ENCODE measurements at regions not wholly inside any gene's neighbourhood (a gene's known extent, or its start where the extent isn't known, plus 50 kb on each side); places are given as distances from the start of the nearest gene placed in this dataset.

DNA sequence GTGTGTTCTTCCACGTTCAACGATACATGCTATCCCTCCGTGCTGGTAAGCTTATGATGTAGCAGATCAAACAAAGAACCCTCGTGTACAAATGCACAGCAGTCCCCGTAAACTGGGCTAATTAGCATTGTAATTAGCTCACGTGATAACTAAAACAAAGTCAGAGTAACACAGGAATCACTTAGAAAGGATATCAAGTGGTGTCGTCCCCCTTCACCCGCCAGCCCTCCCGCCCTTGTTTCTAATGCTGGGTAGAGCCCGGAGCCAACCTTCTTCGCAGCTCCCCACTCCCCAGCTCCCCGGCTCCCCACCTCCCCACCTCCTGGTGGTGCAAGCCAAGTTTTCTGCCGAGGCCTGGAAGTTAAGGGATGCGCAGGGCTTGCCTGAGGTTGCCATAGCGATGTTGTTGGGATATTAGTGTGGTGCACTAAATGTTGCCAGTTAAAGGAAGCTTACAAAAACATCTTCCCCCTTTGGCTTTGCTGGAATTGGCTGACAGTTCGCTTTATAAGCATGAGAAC, 357.9 kb upstream of the CCNH start:
- Histone ChIP-seq H3K9me3 (no peaks in the 10 kb centered on the region), H3K4me3 (no peak overlapping the region), H3K27ac (no peak overlapping the region), H3K4me1 (no peaks in the 10 kb centered on the region), H3K36me3 (no peaks in the 10 kb centered on the region), H3K27me3 (peaks cover 0 to 19% of the 10 kb centered on the region in 2 donors)
- no peak for TF ChIP-seq POLR2A (IDR thresholded peaks at IDR 0.05)
- no peak for DNase-seq (ENCODE audit: low spot score in 2 of 2)
- WGBS, 2 donors, result 28 to 39% methylated on average over 16 of the region's 16 CpGs

DNA sequence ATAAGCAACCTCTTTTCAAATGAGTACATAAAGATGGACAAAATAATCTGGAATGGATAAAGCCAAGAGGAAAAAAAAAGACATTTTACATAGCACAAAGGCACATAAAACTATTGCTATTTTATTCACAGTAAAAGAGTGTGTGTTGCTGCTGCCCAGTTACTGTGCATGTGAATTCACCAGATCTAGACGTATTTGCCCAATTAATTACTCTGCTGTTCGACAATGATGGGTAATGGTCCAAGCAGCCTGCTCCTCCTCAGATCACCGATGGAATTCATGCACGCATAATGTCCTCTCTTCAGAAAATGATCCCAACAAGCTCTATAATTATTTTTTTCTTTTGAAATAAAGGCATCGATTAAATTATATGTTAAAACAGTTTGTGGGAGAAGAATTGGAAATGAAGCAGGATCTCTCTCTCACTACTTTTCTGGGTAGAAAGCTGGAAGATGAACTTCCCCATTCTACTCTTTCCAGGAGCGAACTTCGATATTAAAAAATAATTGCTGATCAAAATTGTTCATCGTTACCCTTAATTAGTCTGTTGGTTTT, 357.4 kb upstream of the CCNH start:
- no peaks in the 10 kb centered on the region for H3K9me3 ChIP-seq
- no peaks in the 10 kb centered on the region for H3K4me1 ChIP-seq
- no peak overlapping the region for H3K27ac ChIP-seq
- DNase-seq (ENCODE audit: low spot score in 2 of 2), result no peak
- no peaks in the 10 kb centered on the region for H3K36me3 ChIP-seq
- no peak overlapping the region for H3K4me3 ChIP-seq
- 81 to 83% methylated on average over 8 of the region's 8 CpGs for WGBS, 2 donors
- H3K27me3 ChIP-seq, result peaks cover 0 to 19% of the 10 kb centered on the region in 2 donors
- TF ChIP-seq POLR2A (IDR thresholded peaks at IDR 0.05), result no peak
- TF ChIP-seq, protein P1, sequence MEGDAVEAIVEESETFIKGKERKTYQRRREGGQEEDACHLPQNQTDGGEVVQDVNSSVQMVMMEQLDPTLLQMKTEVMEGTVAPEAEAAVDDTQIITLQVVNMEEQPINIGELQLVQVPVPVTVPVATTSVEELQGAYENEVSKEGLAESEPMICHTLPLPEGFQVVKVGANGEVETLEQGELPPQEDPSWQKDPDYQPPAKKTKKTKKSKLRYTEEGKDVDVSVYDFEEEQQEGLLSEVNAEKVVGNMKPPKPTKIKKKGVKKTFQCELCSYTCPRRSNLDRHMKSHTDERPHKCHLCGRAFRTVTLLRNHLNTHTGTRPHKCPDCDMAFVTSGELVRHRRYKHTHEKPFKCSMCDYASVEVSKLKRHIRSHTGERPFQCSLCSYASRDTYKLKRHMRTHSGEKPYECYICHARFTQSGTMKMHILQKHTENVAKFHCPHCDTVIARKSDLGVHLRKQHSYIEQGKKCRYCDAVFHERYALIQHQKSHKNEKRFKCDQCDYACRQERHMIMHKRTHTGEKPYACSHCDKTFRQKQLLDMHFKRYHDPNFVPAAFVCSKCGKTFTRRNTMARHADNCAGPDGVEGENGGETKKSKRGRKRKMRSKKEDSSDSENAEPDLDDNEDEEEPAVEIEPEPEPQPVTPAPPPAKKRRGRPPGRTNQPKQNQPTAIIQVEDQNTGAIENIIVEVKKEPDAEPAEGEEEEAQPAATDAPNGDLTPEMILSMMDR (IDR thresholded peaks at IDR 0.05), result no peak
- no peak for TF ChIP-seq EP300 (IDR thresholded peaks at IDR 0.05)

DNA sequence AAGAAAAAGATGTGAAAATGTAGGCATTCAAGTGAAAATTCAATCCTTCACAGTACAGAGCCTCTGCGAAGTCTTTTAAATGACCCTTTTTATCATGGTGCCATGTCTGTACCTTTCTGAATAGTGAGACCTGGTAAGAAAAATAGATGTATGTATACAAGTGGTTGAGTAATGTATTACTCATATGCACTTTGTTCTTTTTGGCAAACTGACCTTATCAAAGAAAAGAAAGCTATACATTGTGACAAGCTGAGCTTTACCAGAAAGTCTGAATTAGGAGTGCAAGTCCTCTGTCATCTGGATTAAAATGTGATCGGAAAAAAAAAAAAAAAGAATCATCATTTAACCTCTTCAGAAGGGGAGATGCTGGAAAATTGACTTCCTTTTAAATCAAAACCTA, 356.4 kb upstream of the CCNH start:
- 79 to 87% methylated on average over 2 of the region's 2 CpGs for WGBS, 2 donors
- no peak overlapping the region for H3K4me3 ChIP-seq
- no peaks in the 10 kb centered on the region for H3K4me1 ChIP-seq
- H3K9me3 ChIP-seq, result no peaks in the 10 kb centered on the region
- peaks cover 0 to 19% of the 10 kb centered on the region in 2 donors for H3K27me3 ChIP-seq
- H3K27ac ChIP-seq, result no peak overlapping the region
- DNase-seq (ENCODE audit: low spot score in 2 of 2), result no peak
- TF ChIP-seq, protein P1 (IDR thresholded peaks at IDR 0.05), result no peak
- TF ChIP-seq POLR2A (IDR thresholded peaks at IDR 0.05), result no peak
- no peak for TF ChIP-seq EP300 (IDR thresholded peaks at IDR 0.05)
- H3K36me3 ChIP-seq, result no peaks in the 10 kb centered on the region

DNA sequence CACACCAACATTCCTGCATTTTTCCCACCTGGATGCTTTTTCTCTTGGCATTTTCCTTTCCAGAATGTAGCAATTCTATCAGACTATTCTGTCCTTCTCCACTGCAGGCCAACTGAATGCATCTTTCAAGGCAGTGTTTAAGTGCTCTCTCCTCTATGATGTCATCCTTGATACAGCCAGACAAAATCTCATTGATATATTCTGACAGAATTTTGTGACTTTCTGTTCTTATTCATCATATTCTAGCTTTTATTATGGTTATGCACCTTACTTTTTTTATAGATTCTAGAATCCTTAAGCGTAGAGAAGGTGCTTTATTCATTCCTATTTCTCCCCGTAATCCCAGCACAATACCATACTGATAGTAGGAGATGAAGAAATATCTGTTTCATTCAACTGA, 355.5 kb upstream of the CCNH start:
- H3K27me3 ChIP-seq, result peaks cover 0 to 19% of the 10 kb centered on the region in 2 donors
- WGBS, 2 donors, result 88 to 96% methylated on average over 2 of the region's 2 CpGs
- TF ChIP-seq POLR2A (IDR thresholded peaks at IDR 0.05), result no peak
- TF ChIP-seq, protein P1 (IDR thresholded peaks at IDR 0.05), result no peak
- no peak for TF ChIP-seq EP300 (IDR thresholded peaks at IDR 0.05)
- no peak overlapping the region for H3K27ac ChIP-seq
- H3K4me3 ChIP-seq, result no peak overlapping the region
- no peaks in the 10 kb centered on the region for H3K4me1 ChIP-seq
- H3K9me3 ChIP-seq, result no peaks in the 10 kb centered on the region
- H3K36me3 ChIP-seq, result no peaks in the 10 kb centered on the region
- no peak for DNase-seq (ENCODE audit: low spot score in 2 of 2)

DNA sequence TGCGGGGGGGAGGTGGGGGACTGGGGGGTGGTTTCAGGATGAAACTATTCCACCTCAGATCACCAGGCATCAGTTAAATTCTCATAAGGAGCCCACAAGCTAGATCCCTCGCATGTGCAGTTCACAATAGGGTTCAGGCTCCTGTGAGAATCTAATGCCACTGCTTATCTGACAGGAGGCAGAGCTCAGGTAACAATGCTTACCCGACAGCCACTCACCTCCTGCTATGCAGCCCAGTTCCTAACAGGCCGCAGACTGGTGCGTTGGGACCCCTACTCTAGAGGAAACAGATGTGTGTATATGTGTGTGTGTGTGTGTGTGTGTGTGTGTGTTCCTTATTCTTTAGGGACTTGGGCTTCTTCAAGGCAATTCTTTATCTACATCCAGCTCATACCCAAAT, 352.3 kb upstream of the CCNH start:
- Histone ChIP-seq H3K4me3 (no peak overlapping the region), H3K27me3 (peaks cover 0 to 2% of the 10 kb centered on the region in 2 donors), H3K36me3 (no peaks in the 10 kb centered on the region), H3K9me3 (no peaks in the 10 kb centered on the region), H3K4me1 (no peaks in the 10 kb centered on the region), H3K27ac (no peak overlapping the region)
- WGBS, 2 donors, result 59 to 65% methylated on average over 5 of the region's 5 CpGs
- TF ChIP-seq POLR2A (IDR thresholded peaks at IDR 0.05), result no peak
- no peak for TF ChIP-seq EP300 (IDR thresholded peaks at IDR 0.05)
- TF ChIP-seq, protein P1 (IDR thresholded peaks at IDR 0.05), result no peak
- DNase-seq (ENCODE audit: low spot score in 2 of 2), result no peak

All from tibial nerve (tissue), 4 donors.